NCI-H345 treated with DMSO at 0.1 percent for 48 hours (cell line): ENCODE measurements at regions not wholly inside any gene's neighbourhood (a gene's known extent, or its start where the extent isn't known, plus 50 kb on each side); places are given as distances from the start of the nearest gene placed in this dataset.

ENCODE experiments used
- DNase-seq: peaks from one replicate; lab custom pipeline; 2025; ENCODE audit not compliant: unreplicated experiment; lab: John Stamatoyannopoulos, UW

DNA sequence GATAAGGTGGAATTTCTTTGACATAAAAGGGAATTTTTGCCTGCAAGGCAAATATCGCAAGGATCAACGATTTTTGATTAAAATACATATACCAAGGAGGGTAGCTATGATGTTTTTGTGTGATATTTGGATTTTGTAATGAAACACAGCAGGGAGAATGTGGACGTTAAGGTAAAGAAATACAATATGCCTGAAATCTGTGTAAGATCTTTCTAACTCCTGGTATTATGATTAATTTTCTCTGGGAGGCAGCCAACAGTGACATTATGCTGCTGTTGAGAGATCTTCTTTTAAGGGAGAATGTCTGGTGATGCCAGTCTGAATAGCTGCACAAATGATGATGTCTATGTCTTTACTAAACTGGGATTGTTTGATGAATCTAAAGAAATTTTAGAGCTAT, 972.2 kb downstream of the SQOR start:
- no peak for DNase-seq

DNA sequence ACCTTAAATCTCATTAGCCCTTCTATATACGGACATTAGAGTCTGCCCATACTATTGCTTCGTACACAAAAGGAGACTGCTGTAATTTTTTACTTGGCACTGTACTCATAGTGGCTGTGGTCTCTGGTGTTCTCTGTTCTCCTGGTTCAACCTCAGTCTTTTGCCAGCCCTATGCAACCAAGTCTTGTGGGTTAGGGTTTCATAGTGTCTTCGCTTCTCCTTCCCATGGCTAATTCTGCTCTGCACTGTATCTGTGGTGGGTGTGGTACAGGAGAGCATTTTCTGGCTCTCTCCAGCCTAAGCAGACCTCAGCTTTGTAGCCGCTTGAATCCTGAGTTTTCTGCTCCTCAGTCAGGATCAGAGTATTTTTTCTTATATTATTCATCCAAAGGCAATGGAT, 981.2 kb downstream of the SQOR start:
- DNase-seq: no peak

- DNase-seq: no peak
Measured at GRCh38 chr15:46617507-46617906, 982.7 kb downstream of the SQOR start.

DNA sequence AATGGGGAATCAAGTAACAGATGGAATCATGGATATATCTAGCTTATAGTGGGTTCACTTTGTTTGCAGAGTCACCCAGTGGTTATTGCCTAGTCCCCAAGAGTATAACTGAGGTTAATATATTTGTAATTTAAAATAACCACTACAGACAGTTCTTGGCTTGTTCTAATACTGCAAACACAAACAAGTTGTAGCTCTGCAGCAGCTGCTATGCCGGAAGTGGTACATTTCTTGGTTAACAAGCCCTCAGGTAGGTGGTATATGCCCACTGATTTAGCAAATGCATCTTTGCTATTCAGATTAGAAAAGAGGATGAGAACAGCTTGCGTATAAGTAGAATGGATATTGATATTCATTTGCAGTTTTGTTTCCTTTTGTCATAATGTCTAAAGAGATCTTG, 984.2 kb downstream of the SQOR start:
- no peak for DNase-seq

DNA sequence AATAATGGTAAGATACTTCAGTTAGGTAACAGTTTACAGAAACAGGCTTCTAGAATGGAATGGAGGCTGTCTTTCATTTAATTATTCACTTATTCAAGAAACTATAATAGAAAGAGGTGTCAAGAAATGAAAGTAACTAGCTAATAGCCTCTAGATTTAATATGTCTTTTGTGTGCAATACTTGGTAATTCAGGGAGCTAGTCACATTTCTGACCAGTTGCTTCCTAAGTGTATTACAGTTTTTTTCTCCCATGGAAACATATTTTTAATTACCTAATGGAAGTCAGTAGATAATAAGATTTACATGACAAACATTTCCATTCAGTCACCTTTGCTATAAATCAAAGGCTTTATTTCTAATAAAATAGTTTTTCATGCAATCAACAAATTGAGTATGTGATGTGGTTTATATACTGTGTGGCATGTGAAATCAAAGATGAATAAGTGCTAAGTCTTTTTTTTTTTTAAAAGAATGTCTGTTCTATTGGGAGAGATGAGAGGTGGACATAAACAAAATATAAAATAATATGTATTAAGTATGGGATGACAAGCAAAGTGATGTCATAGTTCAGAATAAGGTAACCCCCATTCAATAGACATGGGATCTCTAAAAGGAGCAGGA, 985.7 kb downstream of the SQOR start:
- DNase-seq: no peak

- DNase-seq: no peak
Measured at GRCh38 chr15:46622851-46623250, 988.0 kb downstream of the SQOR start.

GRCh38 chr15:46636206-46636605, 1001.4 kb downstream of the SQOR start:
- DNase-seq: no peak

DNA sequence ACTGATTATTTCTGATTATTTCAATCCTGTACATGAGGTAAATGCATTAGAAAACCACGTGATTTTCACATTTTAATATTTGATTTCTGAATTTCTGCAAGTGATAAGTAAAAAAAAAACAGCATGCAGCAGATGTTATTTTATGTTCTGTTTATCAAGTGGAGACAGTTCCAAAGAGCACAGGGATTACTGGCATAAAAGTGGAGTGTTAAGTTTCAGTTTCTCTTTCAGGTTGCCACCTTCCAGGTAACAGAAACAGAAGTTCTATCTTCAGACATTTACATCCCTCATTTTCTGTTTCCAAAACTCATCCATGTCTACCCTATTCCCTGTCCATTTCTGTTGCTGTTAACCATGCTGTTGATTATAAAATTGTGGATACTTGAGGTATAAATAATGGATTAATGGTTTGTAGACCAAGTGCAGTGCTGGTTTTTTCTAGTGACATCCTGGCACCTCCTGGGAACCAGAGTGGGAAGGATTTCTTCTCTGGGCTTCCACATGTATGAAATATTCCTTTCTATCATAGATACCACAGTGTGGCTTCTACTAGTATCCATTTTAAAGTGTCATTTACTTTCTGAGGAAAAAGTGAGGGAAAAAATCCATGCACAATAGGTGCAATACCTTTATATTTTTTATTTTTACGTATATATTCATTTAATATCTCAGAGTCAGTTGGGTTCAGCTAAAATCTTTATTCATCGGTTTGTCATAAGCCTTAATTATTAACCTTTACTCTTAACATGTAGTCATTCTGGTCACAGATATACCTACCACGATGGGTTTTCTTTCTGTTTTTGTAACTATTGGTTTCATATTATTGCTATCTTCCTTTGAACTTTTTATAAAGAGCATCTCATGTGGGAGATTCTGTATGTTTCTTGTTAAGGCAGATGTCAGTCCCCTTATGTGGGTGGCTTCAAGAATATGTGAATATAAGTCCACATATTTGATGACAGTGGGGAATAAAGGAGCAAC, 1010.0 kb downstream of the SQOR start:
- DNase-seq: no peak

DNA sequence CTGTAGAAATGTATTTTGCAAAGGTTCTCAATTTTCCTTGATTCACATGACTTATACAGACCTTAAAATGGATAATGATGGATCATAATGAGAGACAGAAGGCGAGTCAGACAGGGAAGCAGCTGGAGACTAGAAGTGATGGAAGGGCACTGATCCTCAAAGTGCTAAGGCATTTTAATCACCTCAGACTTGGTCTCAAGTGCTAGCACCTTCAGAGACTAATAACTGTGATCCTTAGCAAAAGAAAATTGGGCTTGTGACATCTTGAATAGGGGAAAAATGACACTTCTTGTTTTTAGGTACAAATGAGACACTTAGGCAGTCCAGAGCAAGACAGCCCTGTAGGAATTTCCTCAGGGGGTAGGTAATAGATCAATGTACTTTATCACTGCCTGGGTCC, 1011.7 kb downstream of the SQOR start:
- no peak for DNase-seq

DNA sequence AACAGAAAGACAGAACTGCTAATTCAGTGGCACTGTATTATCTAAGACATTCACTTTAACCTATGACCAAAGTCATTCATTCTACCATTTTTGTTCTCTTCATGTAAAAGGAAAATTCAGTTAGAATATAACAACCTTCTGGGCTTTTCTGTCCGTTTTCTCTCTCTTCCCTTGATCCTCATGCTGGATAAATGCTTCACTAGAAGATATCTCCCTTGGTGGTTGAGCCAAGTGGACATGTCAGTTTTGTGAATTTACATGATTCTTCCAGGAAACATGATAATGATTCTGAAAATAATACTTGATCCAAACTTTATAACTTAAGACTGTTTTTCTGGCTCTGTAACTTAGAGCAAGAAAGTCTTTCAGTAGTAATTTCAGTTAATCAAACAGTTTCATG, 1012.2 kb downstream of the SQOR start:
- no peak for DNase-seq

DNA sequence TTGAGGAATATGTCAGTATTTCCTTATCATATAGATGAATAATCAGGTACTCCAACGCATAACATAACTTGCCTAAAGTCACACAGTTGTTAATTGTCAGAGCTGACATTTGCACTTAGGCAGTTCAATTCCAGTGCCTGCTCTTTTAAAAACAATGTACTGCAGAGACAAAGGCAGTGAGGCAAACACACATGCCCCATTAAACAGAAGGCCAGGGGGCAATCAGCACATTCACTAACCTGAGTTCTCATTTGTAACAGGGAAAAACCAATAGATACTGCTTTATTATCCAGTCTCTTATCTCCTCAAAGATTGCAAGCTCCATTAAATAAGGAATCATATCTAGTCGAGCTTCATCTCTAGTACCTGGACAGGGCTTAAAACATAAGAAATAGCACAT, 1017.4 kb downstream of the SQOR start:
- DNase-seq: no peak

DNA sequence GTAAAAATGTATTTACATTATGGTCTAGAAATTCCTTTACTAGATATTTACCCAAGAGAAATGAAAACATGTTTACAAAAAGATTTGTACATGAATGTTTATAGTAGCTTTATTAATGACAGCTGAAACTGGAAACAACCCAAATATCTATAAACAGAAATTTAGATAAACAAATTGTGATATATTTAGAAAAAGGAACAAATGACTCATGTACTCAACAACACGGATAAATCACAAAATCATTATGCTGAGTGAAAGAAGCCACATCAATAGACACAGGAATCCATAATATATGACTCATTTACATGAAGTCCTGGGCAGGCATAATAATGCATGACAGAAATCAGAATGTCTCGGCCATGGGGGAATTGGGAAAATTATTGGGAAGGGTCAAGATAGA, 1020.2 kb downstream of the SQOR start:
- DNase-seq: no peak

DNA sequence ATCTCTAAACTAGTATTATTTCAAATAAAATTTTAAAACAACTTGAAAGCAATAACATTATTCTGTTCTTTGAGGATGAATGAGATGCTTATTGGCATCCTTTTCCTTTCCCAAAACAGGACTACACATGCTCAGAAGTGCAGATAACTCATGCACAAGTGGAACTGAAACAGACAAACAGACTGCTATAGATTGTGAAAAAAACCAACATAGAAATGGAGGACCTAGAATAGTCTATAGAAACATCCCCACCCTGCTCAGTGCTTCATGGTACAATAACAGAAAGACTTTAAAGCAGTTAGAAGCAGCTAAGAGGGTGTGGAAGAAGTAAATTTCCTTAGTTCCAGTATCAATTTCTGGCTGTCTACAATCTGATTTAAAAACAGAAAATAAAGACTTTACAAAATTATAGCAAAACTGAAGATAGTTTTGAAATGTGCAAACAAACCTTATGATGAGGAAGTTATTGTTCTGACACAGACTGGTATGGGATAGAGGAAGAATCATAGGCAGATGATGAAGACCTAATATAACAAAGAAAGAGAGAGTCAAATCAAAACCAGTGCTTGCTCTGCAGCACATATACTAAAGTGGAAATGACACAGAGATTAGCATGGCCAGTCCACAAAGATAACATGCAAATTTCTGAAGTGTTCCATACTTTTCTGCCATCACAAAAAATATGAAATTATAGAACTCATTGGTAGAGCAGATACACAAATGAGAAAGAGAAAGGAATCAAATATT, 1025.4 kb downstream of the SQOR start:
- DNase-seq: no peak

GRCh38 chr15:46670258-46670657, 1035.4 kb downstream of the SQOR start:
- DNase-seq: no peak

GRCh38 chr15:46671336-46671735, 1036.5 kb downstream of the SQOR start:
- no peak for DNase-seq

DNA sequence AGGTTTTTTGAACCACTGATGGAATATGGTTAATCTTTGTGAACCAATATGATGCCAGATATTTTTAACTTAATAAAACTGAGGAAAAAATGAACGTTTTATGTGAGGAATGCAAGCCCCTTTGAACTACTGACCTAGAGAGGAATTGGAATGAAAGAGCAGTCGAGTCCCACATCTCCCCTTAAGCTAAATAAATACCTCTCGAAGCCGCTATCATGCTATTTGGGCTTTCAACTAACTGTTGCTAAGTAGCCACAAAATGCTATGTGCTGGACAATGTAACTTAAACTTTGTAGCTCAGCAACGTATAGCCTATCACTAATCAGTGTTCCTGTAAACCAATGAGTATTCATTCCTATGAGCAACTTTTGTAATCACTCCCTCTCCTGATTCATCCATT, 1037.2 kb downstream of the SQOR start:
- no peak for DNase-seq

GRCh38 chr15:46676233-46677206, 1040.8 kb upstream of the SEMA6D start:
- no peak for DNase-seq

- DNase-seq: no peak
Measured at GRCh38 chr15:46677491-46677890, 1039.8 kb upstream of the SEMA6D start.

GRCh38 chr15:46681901-46682300, 1035.4 kb upstream of the SEMA6D start:
- DNase-seq: no peak

GRCh38 chr15:46682969-46683791, 1034.1 kb upstream of the SEMA6D start:
- DNase-seq: no peak
